ENCODE measurements at regions not wholly inside any gene's neighbourhood (a gene's known extent, or its start where the extent isn't known, plus 50 kb on each side); places are given as distances from the start of the nearest gene placed in this dataset.
A peak's percentile ranks its signal among the peaks of the same experiment; 100 is the strongest.
"Not testable (repeated sequence)": the region's sequence is repeated elsewhere in the genome, so short reads cannot be mapped to it uniquely, and the experiment has no call there.

DNA sequence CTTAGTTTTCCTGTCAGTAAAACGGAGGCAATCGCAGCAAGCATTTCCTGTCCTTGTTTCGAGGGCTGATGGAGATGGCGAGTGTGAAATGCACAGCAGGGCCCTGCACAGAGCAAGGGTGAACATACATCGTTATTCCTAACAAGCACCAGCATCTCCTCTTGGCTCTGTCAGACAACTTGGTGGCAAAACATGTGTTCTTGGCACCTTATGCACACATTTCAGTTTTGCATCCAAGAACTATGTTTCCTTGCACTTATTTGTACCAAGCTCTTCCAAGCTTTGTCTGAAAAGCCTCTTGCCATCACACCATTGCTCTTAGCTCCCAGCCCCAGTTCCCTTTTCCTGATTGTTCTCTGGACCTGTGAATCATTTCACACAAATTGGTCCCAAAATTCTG lies 132.9 kb upstream of the GRB10 start:
- DNase-seq (ENCODE audit: low spot score) = no peak

DNA sequence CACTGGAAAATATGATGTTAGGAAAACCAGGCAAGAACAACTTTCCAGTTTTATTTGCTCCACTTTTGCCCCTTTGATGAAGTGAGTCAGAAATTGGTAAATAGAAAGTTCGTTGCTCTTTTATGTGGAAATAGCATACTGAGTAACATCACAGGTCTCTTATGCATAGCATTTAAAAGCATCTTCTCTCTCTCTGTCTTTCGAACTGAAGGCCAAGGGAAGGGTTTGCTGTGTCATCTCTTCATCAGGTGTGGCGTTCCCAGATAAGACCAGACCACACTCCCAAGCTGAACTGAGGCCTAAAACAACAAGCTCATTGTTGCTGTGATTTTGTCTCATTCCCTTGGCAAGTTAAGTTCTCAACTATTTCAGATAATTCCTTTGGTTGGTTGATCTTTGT lies 131.8 kb upstream of the GRB10 start:
- DNase-seq (ENCODE audit: low spot score) = no peak

DNA sequence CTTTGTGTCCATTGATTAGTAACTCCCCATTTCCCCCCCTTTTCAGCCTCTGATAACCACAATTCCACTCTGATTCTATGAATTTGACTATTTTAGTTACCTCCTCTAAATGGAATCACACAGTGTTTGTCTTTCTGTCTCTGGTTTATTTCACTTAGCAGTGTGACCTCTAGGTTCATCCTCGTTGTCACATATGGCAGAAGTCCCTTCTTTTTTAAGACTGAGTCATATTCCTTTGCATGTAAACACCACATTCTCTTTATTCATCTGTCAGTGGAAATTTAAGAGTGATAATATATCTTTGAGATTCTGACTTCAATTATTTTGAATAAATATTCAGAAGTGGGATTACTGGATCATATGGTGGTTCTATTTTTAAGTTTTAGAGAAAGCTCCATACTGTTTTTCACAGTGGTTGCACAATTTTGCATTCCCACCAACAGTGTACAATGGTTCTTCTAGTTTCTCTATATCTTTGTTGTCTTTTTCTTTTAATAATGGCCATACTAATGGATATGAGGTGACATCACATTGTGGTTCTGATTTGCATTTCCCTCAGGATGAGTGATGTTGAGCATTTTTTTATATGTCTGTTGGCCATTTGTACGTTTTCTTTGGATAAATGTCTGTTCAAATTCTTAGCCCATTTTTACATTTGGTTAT lies 126.1 kb upstream of the GRB10 start:
- no peak for DNase-seq (ENCODE audit: low spot score)

DNA sequence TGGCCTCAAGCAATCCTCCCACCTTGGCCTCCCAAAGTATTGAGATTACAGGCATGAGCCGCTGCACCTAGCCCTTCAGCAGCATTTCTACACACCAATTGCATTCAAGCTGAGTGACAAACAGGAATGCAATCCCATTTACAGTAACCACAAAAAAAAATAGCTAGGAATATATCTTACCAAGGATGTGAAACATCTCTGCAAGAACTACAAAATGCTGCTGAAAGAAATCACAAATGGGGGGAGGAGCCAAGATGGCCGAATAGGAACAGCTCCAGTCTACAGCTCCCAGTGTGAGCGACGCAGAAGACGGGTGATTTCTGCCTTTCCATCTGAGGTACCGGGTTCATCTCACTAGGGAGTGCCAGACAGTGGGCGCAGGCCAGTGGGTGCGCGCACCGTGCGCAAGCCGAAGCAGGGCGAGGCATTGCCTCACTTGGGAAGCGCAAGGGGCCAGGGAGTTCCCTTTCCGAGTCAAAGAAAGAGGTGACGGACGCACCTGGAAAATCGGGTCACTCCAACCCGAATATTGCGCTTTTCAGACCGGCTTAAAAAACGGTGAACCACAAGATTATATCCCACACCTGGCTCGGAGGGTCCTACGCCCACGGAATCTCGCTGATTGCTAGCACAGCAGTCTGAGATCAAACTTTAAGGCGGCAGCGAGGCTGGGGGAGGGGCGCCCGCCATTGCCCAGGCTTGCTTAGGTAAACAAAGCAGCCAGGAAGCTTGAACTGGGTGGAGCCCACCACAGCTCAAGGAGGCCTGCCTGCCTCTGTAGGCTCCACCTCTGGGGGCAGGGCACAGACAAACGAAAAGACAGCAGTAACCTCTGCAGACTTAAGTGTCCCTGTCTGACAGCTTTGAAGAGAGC lies 116.1 kb upstream of the GRB10 start:
- not testable (repeated sequence) for DNase-seq (ENCODE audit: low spot score)

- peak; percentile 79 for DNase-seq (ENCODE audit: low spot score)
These were observed 104.4 kb upstream of the GRB10 start for GRCh38 chr7:50887061-50887460.

DNA sequence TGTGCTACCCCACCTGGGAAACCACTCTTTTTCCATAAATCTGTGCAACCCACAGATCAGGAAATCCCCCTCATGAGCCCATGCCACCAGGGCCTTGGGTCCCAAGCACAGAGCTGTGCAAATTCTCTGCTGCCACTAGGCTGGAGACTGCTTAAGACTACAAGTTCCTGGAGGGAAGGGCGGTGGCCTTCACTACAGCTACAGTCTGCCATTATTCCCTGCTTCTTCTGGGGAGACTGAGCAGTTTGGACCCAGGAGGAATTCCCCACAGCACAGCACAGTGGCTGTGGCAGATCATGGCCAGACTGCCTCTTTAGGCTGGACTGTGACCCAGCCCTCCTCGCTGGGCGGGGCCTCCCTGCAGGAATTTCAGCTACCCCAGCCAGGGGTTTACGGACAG lies 89.7 kb upstream of the GRB10 start:
- DNase-seq (ENCODE audit: low spot score) = no peak

GRCh38 chr7:50869108-50869725 lies 86.5 kb upstream of the GRB10 start:
- DNase-seq (ENCODE audit: low spot score) = peak; percentile 30

- no peak for DNase-seq (ENCODE audit: low spot score)
These were observed 85.9 kb upstream of the GRB10 start for GRCh38 chr7:50868426-50869100.

- no peak for DNase-seq (ENCODE audit: low spot score)
These were observed 84.3 kb upstream of the GRB10 start for GRCh38 chr7:50867034-50867356.

- DNase-seq (ENCODE audit: low spot score) = no peak
These were observed 83.8 kb upstream of the GRB10 start for GRCh38 chr7:50866343-50867033.

GRCh38 chr7:50865450-50865849 lies 82.8 kb upstream of the GRB10 start:
- no peak for DNase-seq (ENCODE audit: low spot score)

GRCh38 chr7:50864694-50865093 lies 82.0 kb upstream of the GRB10 start:
- DNase-seq (ENCODE audit: low spot score) = no peak

DNA sequence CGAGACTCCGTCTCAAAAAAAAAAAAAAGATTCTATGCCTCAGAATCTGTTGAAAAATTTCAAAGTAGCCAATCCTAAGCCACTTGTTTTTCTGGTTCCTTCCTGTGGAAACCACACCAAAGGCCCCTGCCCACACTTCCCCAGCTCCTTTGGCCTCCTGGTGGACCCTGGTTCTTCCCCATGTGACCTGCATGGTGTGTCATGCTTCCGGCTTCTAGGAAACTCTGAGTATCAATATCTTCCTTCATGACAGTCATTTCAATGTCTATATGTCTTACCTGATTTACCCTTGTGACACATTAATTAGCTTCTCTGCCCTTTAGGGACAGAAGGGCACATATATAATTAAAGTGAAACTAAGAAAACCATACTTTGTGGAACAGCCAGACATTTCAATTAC lies 80.4 kb upstream of the GRB10 start:
- DNase-seq (ENCODE audit: low spot score) = no peak

DNA sequence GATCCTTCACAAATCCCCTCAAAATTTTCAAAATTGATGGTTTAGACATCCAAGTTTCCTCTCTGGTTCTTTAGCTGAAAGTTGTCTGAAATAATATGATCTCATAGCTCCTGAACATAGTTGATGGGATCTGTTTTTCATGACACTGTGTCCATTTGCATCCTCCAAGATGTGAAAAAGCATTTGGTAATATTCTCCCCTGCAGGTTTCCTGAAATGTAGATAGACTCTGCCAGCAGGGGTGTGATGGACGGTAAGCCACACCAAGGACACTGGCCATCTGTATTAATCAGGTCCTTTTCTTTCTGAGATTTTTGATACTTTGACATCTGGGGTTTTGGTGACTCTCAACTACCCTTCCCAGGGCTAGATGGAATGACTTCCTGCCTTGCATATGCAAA lies 79.6 kb upstream of the GRB10 start:
- DNase-seq (ENCODE audit: low spot score) = no peak

- no peak for DNase-seq (ENCODE audit: low spot score)
These were observed 77.9 kb upstream of the GRB10 start for GRCh38 chr7:50860598-50860997.

- no peak for DNase-seq (ENCODE audit: low spot score)
These were observed 77.5 kb upstream of the GRB10 start for GRCh38 chr7:50860174-50860573.

- no peak for DNase-seq (ENCODE audit: low spot score)
These were observed 76.0 kb upstream of the GRB10 start for GRCh38 chr7:50858528-50859245.

GRCh38 chr7:50857804-50858489 lies 75.3 kb upstream of the GRB10 start:
- peak; percentile 38 for DNase-seq (ENCODE audit: low spot score)

- DNase-seq (ENCODE audit: low spot score) = no peak
These were observed 74.1 kb upstream of the GRB10 start for GRCh38 chr7:50856806-50857205.

GRCh38 chr7:50856231-50856630 lies 73.5 kb upstream of the GRB10 start:
- DNase-seq (ENCODE audit: low spot score) = no peak

GRCh38 chr7:50855526-50855925 lies 72.8 kb upstream of the GRB10 start:
- DNase-seq (ENCODE audit: low spot score) = no peak
